ENCODE measurements at regions not wholly inside any gene's neighbourhood (a gene's known extent, or its start where the extent isn't known, plus 50 kb on each side); places are given as distances from the start of the nearest gene placed in this dataset.

DNA sequence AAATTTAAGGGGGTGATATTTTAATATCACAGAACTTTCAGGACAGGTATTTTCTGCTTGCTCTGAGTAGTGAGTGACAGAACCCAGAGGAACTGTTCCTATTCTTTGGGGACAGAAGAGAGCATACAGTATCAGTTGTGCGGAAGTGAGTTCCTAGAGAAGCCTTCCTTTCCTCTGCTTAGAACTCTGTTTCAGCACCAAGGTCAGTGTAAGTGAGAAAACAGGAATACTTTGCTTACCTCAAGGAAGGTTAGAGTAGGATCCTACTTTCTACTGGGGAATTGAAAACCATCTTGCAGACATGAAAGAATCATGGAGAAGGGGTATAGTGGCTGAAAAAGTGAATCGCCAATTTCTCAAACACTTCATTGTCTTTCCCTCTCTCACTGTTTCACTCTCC, 542.4 kb downstream of the SQOR start:
- Mint-ChIP-seq H3K27me3 (no peaks in the 10 kb centered on the region), H3K9me3 (peaks cover 13% of the 10 kb centered on the region), H3K4me1 (ENCODE audit: low read depth) (no peaks in the 10 kb centered on the region), H3K27ac (no peak overlapping the region), H3K4me3 (no peak overlapping the region), H3K36me3 (ENCODE audit: low read depth) (no peaks in the 10 kb centered on the region)

DNA sequence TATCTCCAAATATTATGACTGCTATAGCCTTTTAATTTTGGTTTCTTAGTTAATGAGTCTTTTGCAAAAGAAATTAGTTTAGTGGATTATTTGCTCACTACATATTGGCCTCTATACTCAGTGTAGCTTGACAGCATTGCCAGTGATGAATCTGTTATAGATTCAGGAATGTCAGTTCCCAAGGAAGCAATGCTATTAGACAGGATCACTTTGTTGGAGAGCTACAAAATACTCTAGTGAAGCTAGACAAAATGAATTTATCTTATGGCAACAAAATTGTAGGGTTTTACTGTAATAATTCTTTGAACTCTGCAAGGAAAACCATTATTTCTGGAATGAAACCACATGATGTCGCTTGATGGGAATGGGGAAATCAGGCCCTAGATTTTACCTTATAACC, 543.3 kb downstream of the SQOR start:
- Mint-ChIP-seq H3K4me3 (no peak overlapping the region), H3K4me1 (ENCODE audit: low read depth) (no peaks in the 10 kb centered on the region), H3K27ac (no peak overlapping the region)

DNA sequence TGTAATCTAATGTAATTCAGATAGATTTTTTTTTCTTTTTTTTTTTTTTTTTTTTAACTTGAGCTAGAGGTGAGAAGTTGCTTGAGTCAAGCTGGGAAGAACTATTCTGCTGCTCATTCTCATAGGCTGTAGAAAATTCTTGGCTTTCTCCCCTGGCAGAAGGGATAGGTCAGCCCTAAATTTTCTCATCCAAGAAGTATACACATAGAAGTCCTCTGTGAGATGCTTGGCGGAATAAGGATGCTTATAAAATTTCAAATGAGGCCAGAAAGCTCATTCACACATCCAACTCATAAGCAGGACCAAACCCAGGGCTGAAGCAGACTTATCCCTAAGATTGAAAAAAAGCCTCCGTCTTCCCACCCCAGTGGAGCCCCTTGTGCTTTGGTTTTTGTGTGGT, 572.5 kb downstream of the SQOR start:
- Mint-ChIP-seq H3K36me3 (ENCODE audit: low read depth) (no peaks in the 10 kb centered on the region), H3K9me3 (peaks cover 10% of the 10 kb centered on the region), H3K27me3 (no peaks in the 10 kb centered on the region), H3K4me1 (ENCODE audit: low read depth) (no peaks in the 10 kb centered on the region), H3K27ac (no peak overlapping the region), H3K4me3 (no peak overlapping the region)

More for the DNA sequence above, 543.3 kb downstream of the SQOR start:
- Mint-ChIP-seq H3K36me3 (ENCODE audit: low read depth) (no peaks in the 10 kb centered on the region), H3K9me3 (peaks cover 19% of the 10 kb centered on the region), H3K27me3 (no peaks in the 10 kb centered on the region)

DNA sequence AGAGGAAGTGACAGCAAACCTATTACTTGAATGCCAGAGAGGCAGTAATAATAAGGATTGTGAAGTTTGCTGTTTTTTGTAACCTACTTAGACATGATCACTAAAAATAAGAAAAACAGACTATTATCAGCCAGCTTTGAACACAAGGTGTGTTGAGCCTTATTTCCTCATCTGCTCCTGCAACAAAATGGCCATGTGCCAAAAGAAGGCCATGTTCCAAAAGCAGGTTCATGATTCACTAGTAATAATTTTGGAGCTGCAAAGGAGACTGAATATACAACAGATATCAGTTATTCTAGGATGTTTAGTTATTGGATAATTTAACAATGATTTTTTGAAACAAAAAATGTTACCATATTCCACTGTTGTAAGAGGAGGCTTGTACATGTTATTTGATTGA, 578.7 kb downstream of the SQOR start:
- Mint-ChIP-seq H3K27me3 (no peaks in the 10 kb centered on the region), H3K4me3 (no peak overlapping the region), H3K4me1 (ENCODE audit: low read depth) (no peaks in the 10 kb centered on the region), H3K36me3 (ENCODE audit: low read depth) (no peaks in the 10 kb centered on the region), H3K9me3 (peaks cover 15% of the 10 kb centered on the region), H3K27ac (no peak overlapping the region)

DNA sequence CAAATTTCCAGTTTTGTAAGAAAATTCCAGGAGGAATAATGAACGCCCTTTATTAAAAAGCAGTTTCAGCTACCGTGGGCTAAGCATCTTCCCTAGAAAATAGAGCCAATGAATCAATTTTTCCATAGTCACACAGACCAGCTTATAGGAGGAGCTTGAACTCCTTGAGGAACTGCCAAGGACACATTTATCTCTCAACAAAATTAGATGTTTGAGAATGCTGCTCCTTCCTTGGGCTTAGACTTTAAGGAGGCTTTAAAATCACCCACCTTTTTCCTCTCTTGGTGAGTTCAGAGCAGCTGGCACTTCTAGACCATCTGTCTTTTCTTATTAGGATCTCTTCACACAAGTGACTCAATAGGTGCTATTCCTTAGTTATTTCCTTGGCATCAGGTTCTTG, 588.0 kb downstream of the SQOR start:
- Mint-ChIP-seq H3K36me3 (ENCODE audit: low read depth) (no peaks in the 10 kb centered on the region), H3K9me3 (peaks cover 7% of the 10 kb centered on the region), H3K4me1 (ENCODE audit: low read depth) (no peaks in the 10 kb centered on the region), H3K27ac (no peak overlapping the region), H3K27me3 (no peaks in the 10 kb centered on the region), H3K4me3 (no peak overlapping the region)

DNA sequence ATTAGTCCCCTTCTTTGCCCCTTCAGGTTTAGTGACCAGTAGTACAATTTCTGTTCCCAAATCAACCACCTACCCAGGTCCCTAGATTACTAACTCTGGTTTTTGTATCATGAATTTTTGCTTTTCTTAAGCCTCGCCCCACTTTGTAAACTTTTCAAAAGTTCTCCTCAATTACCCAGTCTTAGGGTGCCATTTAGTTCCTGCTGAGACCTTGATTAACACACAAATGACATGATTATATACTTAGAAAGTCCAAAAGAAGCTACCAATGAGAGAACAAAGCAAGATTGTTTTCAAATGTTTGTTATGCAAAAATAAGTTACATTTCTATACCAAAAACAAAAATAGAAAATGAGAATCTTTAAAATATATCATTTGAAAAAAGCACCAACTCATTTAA, 594.4 kb downstream of the SQOR start:
- peaks cover 4% of the 10 kb centered on the region for H3K9me3 Mint-ChIP-seq
- no peak overlapping the region for H3K4me3 Mint-ChIP-seq
- H3K27ac Mint-ChIP-seq, result no peak overlapping the region
- H3K36me3 Mint-ChIP-seq (ENCODE audit: low read depth), result no peaks in the 10 kb centered on the region
- no peaks in the 10 kb centered on the region for H3K4me1 Mint-ChIP-seq (ENCODE audit: low read depth)
- peaks cover 4% of the 10 kb centered on the region for H3K27me3 Mint-ChIP-seq

DNA sequence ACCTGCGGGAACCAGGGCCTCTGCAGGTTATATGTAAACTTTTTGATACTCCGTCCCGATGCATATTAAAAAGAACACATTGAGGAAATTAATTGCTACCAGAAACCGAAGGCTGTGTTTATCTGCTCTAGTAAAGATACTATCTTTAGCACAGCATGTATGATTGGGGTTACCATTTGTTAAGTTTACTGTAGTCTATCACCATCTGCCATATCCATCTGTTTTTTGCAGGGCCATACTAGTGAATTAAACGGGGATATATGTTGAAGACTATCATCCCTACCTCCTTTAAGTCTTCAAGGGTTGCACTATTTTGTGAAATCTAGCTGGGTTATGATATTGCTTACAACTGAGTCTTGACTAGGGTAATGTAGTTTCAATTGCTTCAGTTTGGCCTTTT, 597.0 kb downstream of the SQOR start:
- no peaks in the 10 kb centered on the region for H3K36me3 Mint-ChIP-seq (ENCODE audit: low read depth)
- no peaks in the 10 kb centered on the region for H3K4me1 Mint-ChIP-seq (ENCODE audit: low read depth)
- H3K4me3 Mint-ChIP-seq, result no peak overlapping the region
- H3K27me3 Mint-ChIP-seq, result peaks cover 4% of the 10 kb centered on the region
- peaks cover 7% of the 10 kb centered on the region for H3K9me3 Mint-ChIP-seq
- H3K27ac Mint-ChIP-seq, result no peak overlapping the region

DNA sequence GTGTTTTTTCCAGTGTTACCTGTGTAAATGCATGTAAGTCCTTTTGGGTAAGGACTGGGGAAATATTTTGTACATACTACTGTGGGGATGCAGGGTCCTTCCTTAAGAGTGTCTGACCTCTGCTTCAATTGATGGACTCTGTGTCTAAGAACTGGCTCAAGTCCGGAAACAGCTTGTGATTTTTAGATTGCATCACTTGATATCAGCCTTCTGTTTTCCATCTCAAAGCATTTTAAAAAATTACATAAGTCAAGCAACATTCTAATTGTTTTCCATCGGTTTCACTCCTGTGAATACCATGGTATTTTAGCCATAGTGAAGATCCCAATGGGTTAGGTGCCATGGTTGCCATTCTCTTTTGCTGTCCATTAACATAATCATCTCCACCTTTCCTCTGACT, 597.6 kb downstream of the SQOR start:
- H3K27ac Mint-ChIP-seq, result no peak overlapping the region
- no peaks in the 10 kb centered on the region for H3K36me3 Mint-ChIP-seq (ENCODE audit: low read depth)
- no peak overlapping the region for H3K4me3 Mint-ChIP-seq
- H3K9me3 Mint-ChIP-seq, result peaks cover 7% of the 10 kb centered on the region
- peaks cover 4% of the 10 kb centered on the region for H3K27me3 Mint-ChIP-seq
- H3K4me1 Mint-ChIP-seq (ENCODE audit: low read depth), result no peaks in the 10 kb centered on the region

DNA sequence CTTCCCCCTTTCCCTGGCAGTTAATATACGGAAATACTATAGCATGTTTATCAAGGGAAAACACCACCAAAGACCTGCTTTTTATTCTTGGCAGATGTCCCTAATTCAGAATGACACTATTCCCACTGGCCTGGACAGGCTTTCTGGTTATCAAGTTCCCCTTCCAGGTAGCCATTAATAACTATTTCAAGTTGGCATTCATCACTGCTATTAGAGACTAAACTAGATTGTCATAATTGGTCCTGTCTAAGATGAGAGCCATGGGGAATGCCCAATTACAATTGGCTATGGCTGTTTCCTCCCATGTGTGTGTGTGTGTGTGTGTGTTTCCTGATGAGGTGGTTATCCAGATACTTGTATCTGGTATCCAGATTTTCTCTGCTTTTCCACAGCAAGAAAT, 608.1 kb downstream of the SQOR start:
- H3K27me3 Mint-ChIP-seq, result peaks cover 7% of the 10 kb centered on the region
- no peaks in the 10 kb centered on the region for H3K36me3 Mint-ChIP-seq (ENCODE audit: low read depth)
- no peaks in the 10 kb centered on the region for H3K4me1 Mint-ChIP-seq (ENCODE audit: low read depth)
- H3K27ac Mint-ChIP-seq, result no peak overlapping the region
- peaks cover 1% of the 10 kb centered on the region for H3K9me3 Mint-ChIP-seq
- no peak overlapping the region for H3K4me3 Mint-ChIP-seq

DNA sequence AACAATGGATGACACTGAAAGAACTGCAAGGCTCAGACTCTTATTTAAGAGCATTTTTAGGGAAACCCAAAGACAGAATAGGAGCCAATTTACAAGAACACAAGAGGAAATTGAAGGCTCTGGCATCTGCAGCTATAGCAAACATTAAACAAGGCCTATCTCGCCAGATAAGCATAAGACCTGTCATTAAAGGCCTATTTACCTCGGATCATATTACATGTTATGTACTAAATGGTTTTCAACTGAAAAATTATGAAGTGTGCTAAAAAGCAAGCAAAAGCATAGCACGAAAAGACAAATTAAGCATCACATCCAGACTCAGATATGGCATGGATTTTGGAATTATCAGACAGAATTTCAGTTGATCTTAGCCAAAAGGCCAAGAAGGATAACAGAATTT, 617.1 kb downstream of the SQOR start:
- Mint-ChIP-seq H3K36me3 (ENCODE audit: low read depth) (no peaks in the 10 kb centered on the region), H3K9me3 (peaks cover 3% of the 10 kb centered on the region), H3K27me3 (no peaks in the 10 kb centered on the region), H3K4me1 (ENCODE audit: low read depth) (no peaks in the 10 kb centered on the region), H3K27ac (no peak overlapping the region), H3K4me3 (no peak overlapping the region)

DNA sequence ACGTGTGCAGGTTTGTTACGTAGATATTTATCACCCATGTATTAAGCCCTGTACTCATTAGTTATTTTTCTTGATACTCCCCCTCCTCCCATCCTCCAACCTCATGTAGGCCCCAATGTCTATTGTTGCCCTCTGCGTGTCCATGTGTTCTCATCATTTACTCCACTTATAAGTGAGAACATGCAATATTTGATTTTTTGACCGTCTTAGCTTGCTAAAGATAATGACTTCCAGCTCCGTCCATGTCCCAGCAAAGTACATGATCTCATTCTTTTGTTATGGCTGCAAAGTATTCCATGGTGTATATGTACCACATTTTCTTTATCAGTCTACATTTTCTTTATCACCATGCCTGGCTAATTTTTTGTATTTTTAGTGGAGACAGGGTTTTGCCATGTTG, 623.2 kb downstream of the SQOR start:
- Mint-ChIP-seq H3K4me1 (ENCODE audit: low read depth) (no peaks in the 10 kb centered on the region), H3K27ac (no peak overlapping the region)

DNA sequence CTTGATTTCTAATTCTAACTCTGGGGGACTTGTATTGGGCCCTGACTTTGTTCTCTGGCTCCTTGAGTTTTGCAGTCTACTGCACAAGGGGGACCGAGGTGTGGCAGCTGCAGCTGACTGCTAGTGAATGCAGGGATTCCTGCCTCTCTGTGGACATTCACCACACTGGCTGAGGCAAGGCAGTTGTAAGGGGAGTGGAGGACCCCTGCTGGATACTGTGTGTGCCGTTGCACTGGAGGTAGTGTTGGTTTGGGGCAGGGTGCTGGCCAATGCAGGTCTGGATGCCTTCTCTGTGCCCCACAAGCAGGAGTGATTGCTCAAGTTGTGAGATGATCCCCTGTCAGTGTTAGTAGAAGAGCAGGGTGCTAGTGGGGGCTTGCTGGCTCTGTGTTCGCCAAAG, 626.1 kb downstream of the SQOR start:
- no peak overlapping the region for H3K4me3 Mint-ChIP-seq
- H3K27me3 Mint-ChIP-seq, result no peaks in the 10 kb centered on the region
- H3K4me1 Mint-ChIP-seq (ENCODE audit: low read depth), result no peaks in the 10 kb centered on the region
- no peaks in the 10 kb centered on the region for H3K36me3 Mint-ChIP-seq (ENCODE audit: low read depth)
- H3K9me3 Mint-ChIP-seq, result peaks cover 10% of the 10 kb centered on the region
- no peak overlapping the region for H3K27ac Mint-ChIP-seq

More for the DNA sequence above, 623.2 kb downstream of the SQOR start:
- Mint-ChIP-seq H3K36me3 (ENCODE audit: low read depth) (no peaks in the 10 kb centered on the region), H3K27me3 (no peaks in the 10 kb centered on the region), H3K4me3 (no peak overlapping the region), H3K9me3 (peaks cover 8% of the 10 kb centered on the region)

DNA sequence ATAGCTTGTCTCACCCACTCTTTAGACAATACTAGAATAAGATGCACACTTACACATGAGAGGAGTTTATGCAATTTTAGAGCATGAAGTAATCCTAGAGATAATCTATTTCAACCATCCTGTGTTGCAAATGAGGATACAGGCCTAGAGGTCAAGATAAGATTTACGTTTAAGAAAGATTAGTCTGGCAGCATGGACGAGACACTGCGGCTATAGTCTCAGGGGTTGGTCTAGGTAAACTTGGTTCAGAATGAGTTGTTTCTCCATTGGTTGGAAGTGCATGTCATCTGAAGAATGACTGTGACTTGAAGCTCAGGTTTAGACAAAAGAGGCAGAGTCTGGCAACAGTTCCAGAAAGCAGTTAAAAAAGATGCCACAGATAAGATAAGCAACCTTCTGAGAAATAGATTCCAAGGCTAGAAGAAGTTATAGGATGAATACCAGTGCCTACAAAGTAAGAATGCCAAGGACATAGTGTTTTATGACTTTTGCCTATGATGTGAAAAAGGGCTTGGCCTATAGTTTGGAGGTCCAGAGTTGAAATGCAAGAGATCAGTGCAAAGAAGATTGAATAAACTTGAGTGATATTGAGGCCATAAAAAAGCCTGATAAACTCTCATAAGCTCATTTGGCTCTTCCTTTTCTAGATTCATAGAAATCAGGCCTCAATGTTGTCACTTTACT, 631.0 kb downstream of the SQOR start:
- Mint-ChIP-seq H3K4me1 (ENCODE audit: low read depth) (no peaks in the 10 kb centered on the region), H3K4me3 (no peak overlapping the region), H3K36me3 (ENCODE audit: low read depth) (no peaks in the 10 kb centered on the region), H3K9me3 (peaks cover 5% of the 10 kb centered on the region), H3K27ac (no peak overlapping the region), H3K27me3 (no peaks in the 10 kb centered on the region)

DNA sequence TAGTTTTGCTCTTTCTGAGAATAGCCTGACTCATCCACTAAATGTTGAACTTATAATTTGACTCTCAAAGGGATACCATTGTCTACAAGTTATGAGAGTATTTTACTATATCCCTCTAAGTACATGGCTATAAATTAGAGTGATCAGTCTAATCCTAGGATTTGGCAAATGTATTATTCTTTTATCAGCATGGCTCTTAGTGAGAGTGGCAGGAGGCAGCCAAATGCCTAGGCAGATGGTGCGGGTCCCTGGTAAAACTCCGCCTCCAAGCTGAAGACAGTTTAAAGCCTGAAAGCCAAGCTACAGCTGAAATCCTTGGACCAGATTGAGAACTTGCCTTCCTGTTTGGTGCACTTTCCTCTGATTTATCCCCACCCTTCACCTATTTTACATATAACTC, 631.8 kb downstream of the SQOR start:
- Mint-ChIP-seq H3K4me1 (ENCODE audit: low read depth) (no peaks in the 10 kb centered on the region), H3K36me3 (ENCODE audit: low read depth) (no peaks in the 10 kb centered on the region), H3K27me3 (no peaks in the 10 kb centered on the region), H3K9me3 (peaks cover 5% of the 10 kb centered on the region), H3K27ac (no peak overlapping the region), H3K4me3 (no peak overlapping the region)

DNA sequence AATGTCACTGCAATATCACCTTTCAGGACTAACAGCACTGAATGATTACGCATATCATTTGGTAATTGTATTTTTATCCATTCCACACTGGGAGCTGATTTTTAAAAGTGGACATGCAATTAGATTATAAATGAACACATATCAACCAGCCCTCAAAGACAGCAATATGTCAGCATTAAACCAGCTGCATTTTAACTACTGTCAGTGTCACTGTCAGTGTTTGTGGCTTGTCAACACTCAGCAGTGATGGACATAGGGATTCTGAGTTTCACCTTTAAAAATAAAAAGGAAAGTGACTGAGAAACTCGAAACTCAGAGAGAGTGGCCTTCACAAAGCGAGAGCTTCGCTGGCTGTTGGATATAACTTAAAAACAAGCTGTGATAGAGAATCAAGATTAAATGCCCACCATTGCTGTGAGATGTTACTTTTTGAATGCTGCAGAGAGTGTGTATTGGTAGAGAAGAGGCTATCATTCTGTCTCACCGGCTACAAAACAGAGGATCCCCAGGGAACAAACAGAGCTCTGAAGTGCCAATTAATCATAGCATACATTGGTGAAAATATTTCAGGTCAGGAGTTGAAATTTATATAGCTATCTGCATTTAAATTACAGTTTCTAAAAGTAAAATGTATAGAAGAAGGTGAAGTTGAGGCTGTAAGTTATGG, 635.8 kb downstream of the SQOR start:
- H3K4me1 Mint-ChIP-seq (ENCODE audit: low read depth), result no peaks in the 10 kb centered on the region
- no peaks in the 10 kb centered on the region for H3K9me3 Mint-ChIP-seq
- H3K27ac Mint-ChIP-seq, result no peak overlapping the region
- no peak overlapping the region for H3K4me3 Mint-ChIP-seq
- no peaks in the 10 kb centered on the region for H3K36me3 Mint-ChIP-seq (ENCODE audit: low read depth)
- no peaks in the 10 kb centered on the region for H3K27me3 Mint-ChIP-seq

DNA sequence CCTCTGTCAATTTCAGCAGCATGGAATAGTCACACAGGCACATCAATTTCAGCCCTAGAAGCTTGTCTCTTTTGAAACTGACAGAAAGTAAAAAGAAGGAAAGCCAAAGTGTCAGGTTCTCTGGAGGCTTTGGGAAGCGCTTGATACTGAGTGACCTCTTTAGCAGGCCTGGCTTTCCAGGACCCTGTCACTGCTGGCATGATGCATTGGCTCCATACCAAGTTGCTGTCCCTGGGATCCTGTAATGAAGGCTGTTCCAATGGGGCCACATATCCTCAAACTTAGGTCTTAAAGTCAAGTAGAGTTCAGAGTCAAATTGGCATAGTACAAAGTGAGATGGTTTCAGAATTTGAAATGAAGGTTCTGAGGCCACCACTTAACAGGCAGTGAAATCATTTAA, 640.9 kb downstream of the SQOR start:
- no peaks in the 10 kb centered on the region for H3K4me1 Mint-ChIP-seq (ENCODE audit: low read depth)
- H3K36me3 Mint-ChIP-seq (ENCODE audit: low read depth), result no peaks in the 10 kb centered on the region
- H3K4me3 Mint-ChIP-seq, result no peak overlapping the region
- peaks cover 3% of the 10 kb centered on the region for H3K9me3 Mint-ChIP-seq
- H3K27me3 Mint-ChIP-seq, result no peaks in the 10 kb centered on the region
- no peak overlapping the region for H3K27ac Mint-ChIP-seq
